GM12878 (cell line): ENCODE measurements at regions not wholly inside any gene's neighbourhood (a gene's known extent, or its start where the extent isn't known, plus 50 kb on each side); places are given as distances from the start of the nearest gene placed in this dataset.

Source experiments
- ATAC-seq: fragments of 200-7000 bp; cut with Tn5 transposase; 3 replicates; pipeline ENCODE4 v1.9.1; 2020; ENCODE audit warnings: mild to moderate bottlenecking, moderate library complexity
- BruUV-seq: library from RNA; stranded (reverse); fragments of 400-500 nt; replicated peaks from 2 replicates; lab custom pipeline; 2021; lab: Mats Ljungman, UMichigan
- CTCF ChIA-PET: fragments of 300-600 bp; sonication (Branson Sonifier 250); formaldehyde crosslinking; extraction: SDS; loops from one replicate; lab custom pipeline; 2021; ENCODE audit warnings: inconsistent platforms; lab: Yijun Ruan, JAX
- POLR2A ChIA-PET: fragments of 350-600 bp; formaldehyde crosslinking; extraction: SDS; loops from one replicate; lab custom pipeline; 2021; ENCODE audit warnings: inconsistent platforms; lab: Charles Lee
- RAD21 ChIA-PET: fragments of 300-600 bp; sonication (Branson Sonifier 250); formaldehyde crosslinking; loops from one replicate; lab custom pipeline; 2023; ENCODE audit warnings: antibody characterized with exemption; ENCODE audit not compliant: unreplicated experiment; lab: Charles Lee
- SMC1A ChIA-PET: fragments of 300-600 bp; sonication (Branson Sonifier 250); formaldehyde crosslinking; loops from one replicate; lab custom pipeline; 2023; ENCODE audit not compliant: unreplicated experiment, uncharacterized antibody; lab: Charles Lee
- DNase-seq: peaks from one replicate; pipeline ENCODE4 v3.0.0-alpha.2; 2011; ENCODE audit warnings: low read depth, low spot score
- FAIRE-seq: peaks from 3 replicates; lab custom pipeline; 2011; peaks lifted over from hg19 to GRCh38; lab: Jason Lieb, UNC
- H2AFZ ChIP-seq: 2 replicates; pipeline ENCODE4 v1.6.0; 2011; ENCODE audit warnings: low read depth, low read length, control low read depth; ENCODE audit not compliant: control insufficient read depth
- H3K27ac ChIP-seq: 2 replicates; pipeline ENCODE4 v1.5.1; 2011; ENCODE audit warnings: control low read depth; ENCODE audit not compliant: control insufficient read depth, insufficient read depth
- H3K27me3 ChIP-seq, 2 experiments: replicated peaks in 1 of 2; 2 replicates each; pipeline versions ENCODE4 v1.6.0 to v1.6.1; 2011; ENCODE audit warnings: low read length in 1 of 2; ENCODE audit not compliant: control insufficient read depth in 2 of 2, insufficient read depth in 2 of 2
- H3K36me3 ChIP-seq, 2 experiments: 2 replicates each; pipeline ENCODE4 v1.5.1; 2011; ENCODE audit warnings: low read length in 1 of 2; ENCODE audit not compliant: control insufficient read depth in 2 of 2, insufficient read depth in 2 of 2
- H3K4me1 ChIP-seq: 2 replicates; pipeline ENCODE4 v1.6.1; 2011; ENCODE audit warnings: mild to moderate bottlenecking, low read length, moderate library complexity, mixed read lengths; ENCODE audit not compliant: control insufficient read depth, insufficient read depth
- H3K4me2 ChIP-seq: 2 replicates; pipeline ENCODE4 v1.6.0; 2011; ENCODE audit warnings: control low read depth; ENCODE audit not compliant: control insufficient read depth, insufficient read depth
- H3K4me3 ChIP-seq: fragments of 200-600 bp; sonication (generic); 2 replicates; pipeline ENCODE4 v1.5.1; 2016
- H3K79me2 ChIP-seq: 2 replicates; pipeline ENCODE4 v1.6.0; 2011; ENCODE audit warnings: low read length; ENCODE audit not compliant: control insufficient read depth, insufficient read depth
- H3K9ac ChIP-seq: 2 replicates; pipeline ENCODE4 v1.8.0; 2011; ENCODE audit warnings: low read length, control low read depth, mixed read lengths; ENCODE audit not compliant: control insufficient read depth, insufficient read depth
- H3K9me3 ChIP-seq: replicated peaks from 3 replicates; pipeline ENCODE4 v1.5.1; 2011; ENCODE audit warnings: mild to moderate bottlenecking, low read length; ENCODE audit not compliant: control insufficient read depth, insufficient read depth
- H4K20me1 ChIP-seq: 2 replicates; pipeline ENCODE4 v1.6.0; 2011; ENCODE audit not compliant: control insufficient read depth, insufficient read depth
- ASH2L ChIP-seq: fragments of 300-600, 200-600 bp; sonication (generic); IDR thresholded peaks from 2 replicates; pipeline ENCODE4 v1.6.1; 2017; ENCODE audit warnings: low read depth, mild to moderate bottlenecking, borderline replicate concordance
- E4F1 ChIP-seq: fragments of 450-650 bp; IDR thresholded peaks from 2 replicates; pipeline ENCODE4 v1.6.1; 2018; ENCODE audit warnings: borderline replicate concordance, mild to moderate bottlenecking; ENCODE audit not compliant: partially characterized antibody
- FOXM1 ChIP-seq: IDR thresholded peaks from 2 replicates; pipeline ENCODE4 v1.6.1; 2012; ENCODE audit warnings: low read depth, mild to moderate bottlenecking, inconsistent platforms, low read length, moderate library complexity
- HCFC1 ChIP-seq: fragments of 150-350 bp; IDR thresholded peaks from 2 replicates; pipeline ENCODE4 v1.6.1; 2014; ENCODE audit warnings: low read length
- MTA2 ChIP-seq: fragments of 450-650 bp; IDR thresholded peaks from 2 replicates; pipeline ENCODE4 v1.6.1; 2016; ENCODE audit warnings: low read depth, mild to moderate bottlenecking, moderate library complexity
- NR2C1 ChIP-seq: fragments of 450-650 bp; IDR thresholded peaks from 2 replicates; pipeline ENCODE4 v1.6.1; 2017; ENCODE audit warnings: antibody characterized with exemption, mild to moderate bottlenecking, moderate library complexity
- NRF1 ChIP-seq: conservative IDR thresholded peaks from 2 replicates; pipeline ENCODE4 v1.6.1; 2011; ENCODE audit warnings: mild to moderate bottlenecking, low read depth, low read length, improper control_type of control experiment
- POU2F2 ChIP-seq: IDR thresholded peaks from 3 replicates; pipeline ENCODE4 v1.6.1; 2011; ENCODE audit warnings: low read depth, mild to moderate bottlenecking, low read length, borderline replicate concordance
- RELA ChIP-seq: fragments of 450-650 bp; IDR thresholded peaks from 2 replicates; pipeline ENCODE4 v1.8.0; 2014; ENCODE audit warnings: borderline replicate concordance; ENCODE audit not compliant: partially characterized antibody
- RELB ChIP-seq: fragments of 450-650 bp; IDR thresholded peaks from 2 replicates; pipeline ENCODE4 v1.6.1; 2017; ENCODE audit warnings: low read depth, mild to moderate bottlenecking, moderate library complexity
- RFX5 ChIP-seq: IDR thresholded peaks from 2 replicates; pipeline ENCODE4 v1.6.1; 2011; ENCODE audit warnings: low read depth, low read length, improper control_type of control experiment
- SUPT20H ChIP-seq: IDR thresholded peaks from 2 replicates; pipeline ENCODE4 v1.6.1; 2011; ENCODE audit warnings: low read depth, mild to moderate bottlenecking, low read length, moderate library complexity, borderline replicate concordance; ENCODE audit not compliant: control insufficient read depth
- TBL1XR1 ChIP-seq: IDR thresholded peaks from 2 replicates; pipeline ENCODE4 v1.6.1; 2012; ENCODE audit warnings: low read depth, low read length, improper control_type of control experiment
- TCF3 ChIP-seq: IDR thresholded peaks from 2 replicates; pipeline ENCODE4 v1.6.1; 2012; ENCODE audit warnings: low read depth, mild to moderate bottlenecking, low read length, borderline replicate concordance; ENCODE audit not compliant: insufficient read depth
- ZBTB40 ChIP-seq: fragments of 450-650 bp; IDR thresholded peaks from 2 replicates; pipeline ENCODE4 v1.6.1; 2016; ENCODE audit warnings: mild to moderate bottlenecking, moderate library complexity, borderline replicate concordance
- WGBS: methylation state at CpG from one replicate; pipeline ENCODE4 v1.1.6; 2016; ENCODE audit warnings: low lambda C conversion rate; ENCODE audit not compliant: insufficient replicate concordance, insufficient coverage; ENCODE audit errors: missing lambda C conversion rate; 5-methylcytosine and 5-hydroxymethylcytosine counted together
- in situ Hi-C: fragments of 300-500 bp; cut with MboI; formaldehyde crosslinking; loops from 9 replicates; pipeline ENCODE4 v1.14.3; 2018; ENCODE audit warnings: mixed read lengths
- intact Hi-C: fragments of 100-400 bp; cut with micrococcal nuclease; formaldehyde crosslinking; loops from one replicate; pipeline ENCODE4 v1.14.2; 2022; ENCODE audit not compliant: unreplicated experiment

GRCh38 chr10:71128311-71128980 is 83.9 kb upstream of the UNC5B start (continued):
- TF ChIP-seq ZBTB40 (no peak), HCFC1 (no peak), FOXM1 (no peak), POU2F2 (no peak), RFX5 (no peak)

GRCh38 chr10:71131096-71131495 is 81.3 kb upstream of the UNC5B start:
- Histone ChIP-seq H2AFZ (no peak overlapping the region), H4K20me1 (no peaks in the 10 kb centered on the region), H3K9me3 (no peaks in the 10 kb centered on the region), H3K27ac (no peak overlapping the region), H3K27me3 (no peaks in the 10 kb centered on the region; a peak in 2 of 4 replicates), H3K4me2 (no peak overlapping the region), H3K79me2 (no peaks in the 10 kb centered on the region), H3K9ac (no peak overlapping the region), H3K36me3 (no peaks in the 10 kb centered on the region), H3K4me3 (no peak overlapping the region), H3K4me1 (no peaks in the 10 kb centered on the region)
- SMC1A ChIA-PET = interaction anchor here (0.6 kb wide), 1 partner anchor 120 kb away, joined by 3 read pairs; no protein-coding TSS in a partner anchor
- no peak for FAIRE-seq
- no TSS peak for BruUV-seq
- RAD21 ChIA-PET = no interaction called here
- intact Hi-C loops = no loop called here
- TF ChIP-seq TBL1XR1 = no peak
- no peak for TF ChIP-seq E4F1
- TF ChIP-seq RELA = no peak
- TF ChIP-seq NRF1 = no peak
- TF ChIP-seq SUPT20H = no peak
- TF ChIP-seq RELB = no peak
- TF ChIP-seq NR2C1 = no peak
- TF ChIP-seq TCF3 = no peak
- no peak for TF ChIP-seq ASH2L
- TF ChIP-seq MTA2 = no peak
- DNase-seq = no peak
- no peak for ATAC-seq
- CTCF ChIA-PET = no interaction called here
- POLR2A ChIA-PET = no interaction called here
- in situ Hi-C loops = no loop called here
- 41% methylated on average over 9 of the region's 10 CpGs for WGBS
